ENCODE measurements at regions not wholly inside any gene's neighbourhood (a gene's known extent, or its start where the extent isn't known, plus 50 kb on each side); places are given as distances from the start of the nearest gene placed in this dataset.

GRCh38 chr2:240196716-240197461 is 56.4 kb upstream of the OTOS start:
- TF ChIP-seq TAF1 (IDR thresholded peaks at IDR 0.05; ENCODE audit: low read depth, low read length) = no peak
- no peak for TF ChIP-seq POLR2A (IDR thresholded peaks at IDR 0.05; ENCODE audit: low read depth, low read length)
- no peak for TF ChIP-seq POLR2AphosphoS5 (IDR thresholded peaks at IDR 0.05; ENCODE audit: low read depth, low read length)
